Ishikawa (cell line): ENCODE measurements at regions not wholly inside any gene's neighbourhood (a gene's known extent, or its start where the extent isn't known, plus 50 kb on each side); places are given as distances from the start of the nearest gene placed in this dataset.

Experiments used
- CEBPB ChIP-seq: IDR thresholded peaks from 2 replicates; pipeline ENCODE4 v1.6.1; 2012
- CREB1 ChIP-seq: IDR thresholded peaks from 2 replicates; pipeline ENCODE4 v1.6.1; 2012; ENCODE audit warnings: low read depth
- EGR1 ChIP-seq: IDR thresholded peaks from 2 replicates; pipeline ENCODE4 v1.6.1; 2012
- EP300 ChIP-seq: IDR thresholded peaks from 2 replicates; pipeline ENCODE4 v1.6.1; 2012; ENCODE audit warnings: borderline replicate concordance
- FOXM1 ChIP-seq: IDR thresholded peaks from 2 replicates; pipeline ENCODE4 v1.6.1; 2012; ENCODE audit warnings: low read depth, borderline replicate concordance
- MAX ChIP-seq: IDR thresholded peaks from 2 replicates; pipeline ENCODE4 v1.6.1; 2012
- NFIC ChIP-seq: IDR thresholded peaks from 2 replicates; pipeline ENCODE4 v1.6.1; 2012
- RAD21 ChIP-seq: IDR thresholded peaks from 2 replicates; pipeline ENCODE4 v1.6.1; 2012; ENCODE audit warnings: low read depth
- TAF1 ChIP-seq: IDR thresholded peaks from 2 replicates; pipeline ENCODE4 v1.6.1; 2012; ENCODE audit warnings: low read depth, mild to moderate bottlenecking
- TCF12 ChIP-seq: IDR thresholded peaks from 2 replicates; pipeline ENCODE4 v1.6.1; 2012; ENCODE audit warnings: low read depth
- TEAD4 ChIP-seq: IDR thresholded peaks from 2 replicates; pipeline ENCODE4 v1.6.1; 2012
- USF1 ChIP-seq: IDR thresholded peaks from 2 replicates; pipeline ENCODE4 v1.6.1; 2012
- YY1 ChIP-seq: IDR thresholded peaks from 2 replicates; pipeline ENCODE4 v1.6.1; 2012; ENCODE audit warnings: low read depth
- ZBTB7A ChIP-seq: IDR thresholded peaks from 2 replicates; pipeline ENCODE4 v1.6.1; 2012; ENCODE audit warnings: low read depth
- TF ChIP-seq, protein P1 (sequence below): IDR thresholded peaks from 2 replicates; pipeline ENCODE4 v1.6.1; 2012; ENCODE audit warnings: low read depth, mild to moderate bottlenecking

- TF ChIP-seq EGR1 (no peak), TAF1 (no peak), NFIC (no peak), TCF12 (no peak), CEBPB (no peak), RAD21 (no peak), USF1 (no peak), EP300 (no peak), CREB1 (no peak), MAX (no peak), ZBTB7A (no peak), TEAD4 (no peak), FOXM1 (no peak)
- TF ChIP-seq, protein P1, sequence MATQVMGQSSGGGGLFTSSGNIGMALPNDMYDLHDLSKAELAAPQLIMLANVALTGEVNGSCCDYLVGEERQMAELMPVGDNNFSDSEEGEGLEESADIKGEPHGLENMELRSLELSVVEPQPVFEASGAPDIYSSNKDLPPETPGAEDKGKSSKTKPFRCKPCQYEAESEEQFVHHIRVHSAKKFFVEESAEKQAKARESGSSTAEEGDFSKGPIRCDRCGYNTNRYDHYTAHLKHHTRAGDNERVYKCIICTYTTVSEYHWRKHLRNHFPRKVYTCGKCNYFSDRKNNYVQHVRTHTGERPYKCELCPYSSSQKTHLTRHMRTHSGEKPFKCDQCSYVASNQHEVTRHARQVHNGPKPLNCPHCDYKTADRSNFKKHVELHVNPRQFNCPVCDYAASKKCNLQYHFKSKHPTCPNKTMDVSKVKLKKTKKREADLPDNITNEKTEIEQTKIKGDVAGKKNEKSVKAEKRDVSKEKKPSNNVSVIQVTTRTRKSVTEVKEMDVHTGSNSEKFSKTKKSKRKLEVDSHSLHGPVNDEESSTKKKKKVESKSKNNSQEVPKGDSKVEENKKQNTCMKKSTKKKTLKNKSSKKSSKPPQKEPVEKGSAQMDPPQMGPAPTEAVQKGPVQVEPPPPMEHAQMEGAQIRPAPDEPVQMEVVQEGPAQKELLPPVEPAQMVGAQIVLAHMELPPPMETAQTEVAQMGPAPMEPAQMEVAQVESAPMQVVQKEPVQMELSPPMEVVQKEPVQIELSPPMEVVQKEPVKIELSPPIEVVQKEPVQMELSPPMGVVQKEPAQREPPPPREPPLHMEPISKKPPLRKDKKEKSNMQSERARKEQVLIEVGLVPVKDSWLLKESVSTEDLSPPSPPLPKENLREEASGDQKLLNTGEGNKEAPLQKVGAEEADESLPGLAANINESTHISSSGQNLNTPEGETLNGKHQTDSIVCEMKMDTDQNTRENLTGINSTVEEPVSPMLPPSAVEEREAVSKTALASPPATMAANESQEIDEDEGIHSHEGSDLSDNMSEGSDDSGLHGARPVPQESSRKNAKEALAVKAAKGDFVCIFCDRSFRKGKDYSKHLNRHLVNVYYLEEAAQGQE, result no peak
These were observed 358.8 kb downstream of the C16orf95 start for GRCh38 chr16:86958423-86958822.

GRCh38 chr16:86959091-86959651 lies 358.0 kb downstream of the C16orf95 start:
- TF ChIP-seq TEAD4 (no peak), CREB1 (no peak), FOXM1 (no peak), MAX (no peak), YY1 (no peak), RAD21 (no peak)

DNA sequence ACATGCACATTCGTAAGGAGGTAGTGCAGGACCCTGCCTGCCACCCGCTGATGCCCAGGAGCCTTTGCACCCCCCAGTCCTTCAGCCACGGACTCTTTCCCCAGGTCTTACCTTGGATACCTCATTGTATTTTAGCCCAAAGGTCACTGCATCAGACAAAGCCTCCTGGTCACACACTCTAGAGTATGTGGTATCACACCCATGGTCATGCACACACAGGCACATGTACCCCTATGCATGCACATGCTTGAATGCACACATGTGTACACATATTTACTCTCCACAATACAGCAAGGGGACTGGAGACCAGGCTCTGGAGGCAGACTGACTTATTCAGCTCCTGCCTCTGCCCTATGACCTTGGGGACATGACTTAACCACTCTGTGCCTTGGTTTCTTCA lies 357.5 kb downstream of the C16orf95 start:
- TF ChIP-seq CEBPB (no peak), MAX (no peak), TCF12 (no peak), YY1 (no peak), TEAD4 (no peak), TAF1 (no peak), EGR1 (no peak), ZBTB7A (no peak), CREB1 (no peak), USF1 (no peak), FOXM1 (no peak), NFIC (no peak)

DNA sequence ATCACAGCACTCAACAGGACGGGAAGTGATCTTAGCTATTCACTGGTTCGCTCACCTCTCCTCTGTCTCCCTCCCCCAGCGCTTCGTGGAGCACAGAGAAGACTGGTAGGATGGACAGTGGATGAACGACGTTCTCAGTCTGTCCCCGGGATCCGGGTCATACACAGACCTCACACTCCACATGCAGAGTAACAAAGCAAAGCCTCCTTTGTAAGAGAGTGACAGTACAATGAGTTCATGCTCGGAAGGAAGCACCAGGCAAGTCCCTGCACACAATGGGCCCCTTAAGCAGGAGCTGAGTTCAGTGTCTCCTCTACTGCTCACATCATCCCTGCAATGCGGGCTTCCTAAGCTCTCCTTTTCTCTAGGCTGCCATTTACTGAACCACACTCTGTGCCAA lies 356.9 kb downstream of the C16orf95 start:
- TF ChIP-seq TCF12, result no peak
- TF ChIP-seq TAF1, result no peak
- no peak for TF ChIP-seq EGR1
- TF ChIP-seq MAX, result no peak
- no peak for TF ChIP-seq YY1
- TF ChIP-seq FOXM1, result no peak

GRCh38 chr16:86961171-86961601 lies 356.0 kb downstream of the C16orf95 start:
- TF ChIP-seq NFIC (no peak), RAD21 (no peak)

- TF ChIP-seq MAX (no peak), TAF1 (no peak)
These were observed 354.9 kb downstream of the C16orf95 start for GRCh38 chr16:86962259-86962658.

GRCh38 chr16:86962913-86963312 lies 354.3 kb downstream of the C16orf95 start:
- TF ChIP-seq USF1, result no peak
- no peak for TF ChIP-seq ZBTB7A
- TF ChIP-seq, protein P1, result no peak
- no peak for TF ChIP-seq TEAD4
